ENCODE measurements at regions not wholly inside any gene's neighbourhood (a gene's known extent, or its start where the extent isn't known, plus 50 kb on each side); places are given as distances from the start of the nearest gene placed in this dataset.

DNA sequence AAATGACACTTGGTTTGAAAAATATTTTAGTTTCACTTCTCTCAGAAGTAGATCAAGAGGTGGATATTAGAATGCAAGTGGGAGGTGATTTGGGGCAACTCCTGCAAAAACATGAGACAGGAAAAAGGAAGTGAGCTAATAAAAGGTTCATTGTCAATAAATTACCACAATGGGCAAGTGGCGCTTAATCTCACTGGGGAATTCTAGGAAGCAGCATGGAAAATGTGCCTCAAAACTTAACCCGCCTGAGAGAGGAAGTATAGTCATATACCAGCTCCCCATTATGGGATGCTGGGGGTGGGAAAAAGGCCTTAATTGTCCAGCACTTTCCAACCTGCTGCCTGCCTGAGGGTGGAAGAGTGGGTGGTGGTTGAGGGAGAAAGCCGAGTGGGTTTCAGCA is 204.1 kb downstream of the ELAVL2 start (continued):
- TF ChIP-seq, protein P1, sequence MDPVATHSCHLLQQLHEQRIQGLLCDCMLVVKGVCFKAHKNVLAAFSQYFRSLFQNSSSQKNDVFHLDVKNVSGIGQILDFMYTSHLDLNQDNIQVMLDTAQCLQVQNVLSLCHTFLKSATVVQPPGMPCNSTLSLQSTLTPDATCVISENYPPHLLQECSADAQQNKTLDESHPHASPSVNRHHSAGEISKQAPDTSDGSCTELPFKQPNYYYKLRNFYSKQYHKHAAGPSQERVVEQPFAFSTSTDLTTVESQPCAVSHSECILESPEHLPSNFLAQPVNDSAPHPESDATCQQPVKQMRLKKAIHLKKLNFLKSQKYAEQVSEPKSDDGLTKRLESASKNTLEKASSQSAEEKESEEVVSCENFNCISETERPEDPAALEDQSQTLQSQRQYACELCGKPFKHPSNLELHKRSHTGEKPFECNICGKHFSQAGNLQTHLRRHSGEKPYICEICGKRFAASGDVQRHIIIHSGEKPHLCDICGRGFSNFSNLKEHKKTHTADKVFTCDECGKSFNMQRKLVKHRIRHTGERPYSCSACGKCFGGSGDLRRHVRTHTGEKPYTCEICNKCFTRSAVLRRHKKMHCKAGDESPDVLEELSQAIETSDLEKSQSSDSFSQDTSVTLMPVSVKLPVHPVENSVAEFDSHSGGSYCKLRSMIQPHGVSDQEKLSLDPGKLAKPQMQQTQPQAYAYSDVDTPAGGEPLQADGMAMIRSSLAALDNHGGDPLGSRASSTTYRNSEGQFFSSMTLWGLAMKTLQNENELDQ (tag by site-specific recombination; IDR thresholded peaks at IDR 0.05; ENCODE audit: low read depth), result no peak

DNA sequence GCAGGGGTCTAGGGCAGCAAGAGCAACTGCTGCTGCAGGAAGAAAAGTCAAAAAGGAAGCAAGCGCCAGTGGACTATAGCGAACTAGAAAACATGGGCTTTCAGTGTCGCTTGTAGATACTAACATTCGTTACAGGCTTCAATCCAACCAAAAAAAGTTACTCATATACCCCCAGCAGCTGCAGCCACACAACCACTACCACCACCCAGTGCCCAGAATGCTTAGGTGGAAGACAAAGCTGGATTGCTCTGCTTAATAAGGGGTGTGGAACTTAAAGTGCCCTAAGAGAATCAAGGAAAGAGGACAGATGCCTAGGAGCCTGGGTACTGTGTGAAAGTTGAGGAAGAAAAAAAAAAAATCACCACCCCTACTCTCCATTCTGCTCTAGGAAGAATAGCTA is 203.6 kb downstream of the ELAVL2 start:
- Histone ChIP-seq H3K4me3 (ENCODE audit: low read depth, low read length) (no peak overlapping the region), H3K36me3 (ENCODE audit: control insufficient read depth in 2 of 2, insufficient read depth in 1 of 2, low read length in 2 of 2) (peaks cover 0 to 3% of the 10 kb centered on the region in 2 experiments; a peak in 1 of 3 replicates), H3K27ac (ENCODE audit: extremely low read depth, low read depth, low read length) (no peak overlapping the region), H3K9me3 (ENCODE audit: control insufficient read depth, insufficient read depth, low read depth, low read length) (no peaks in the 10 kb centered on the region), H3K4me1 (ENCODE audit: control insufficient read depth, insufficient read depth, low read length) (no peaks in the 10 kb centered on the region)
- ChIA-PET CTCF (interaction anchor here (1.2 kb wide), 1 partner anchor 498 kb away, joined by 3 read pairs; no protein-coding TSS in a partner anchor), POLR2A (no interaction called here)
- no peak for TF ChIP-seq ZNF239 (tag by site-specific recombination; IDR thresholded peaks at IDR 0.05)
- TF ChIP-seq ZBTB1 (tag by site-specific recombination; IDR thresholded peaks at IDR 0.05), result no peak
- TF ChIP-seq TRIM28 (IDR thresholded peaks at IDR 0.05; ENCODE audit: borderline replicate concordance, low read length), result no peak
- TF ChIP-seq, protein P2, sequence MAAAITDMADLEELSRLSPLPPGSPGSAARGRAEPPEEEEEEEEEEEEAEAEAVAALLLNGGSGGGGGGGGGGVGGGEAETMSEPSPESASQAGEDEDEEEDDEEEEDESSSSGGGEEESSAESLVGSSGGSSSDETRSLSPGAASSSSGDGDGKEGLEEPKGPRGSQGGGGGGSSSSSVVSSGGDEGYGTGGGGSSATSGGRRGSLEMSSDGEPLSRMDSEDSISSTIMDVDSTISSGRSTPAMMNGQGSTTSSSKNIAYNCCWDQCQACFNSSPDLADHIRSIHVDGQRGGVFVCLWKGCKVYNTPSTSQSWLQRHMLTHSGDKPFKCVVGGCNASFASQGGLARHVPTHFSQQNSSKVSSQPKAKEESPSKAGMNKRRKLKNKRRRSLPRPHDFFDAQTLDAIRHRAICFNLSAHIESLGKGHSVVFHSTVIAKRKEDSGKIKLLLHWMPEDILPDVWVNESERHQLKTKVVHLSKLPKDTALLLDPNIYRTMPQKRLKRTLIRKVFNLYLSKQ (tag by site-specific recombination; IDR thresholded peaks at IDR 0.05; ENCODE audit: borderline replicate concordance), result no peak
- TF ChIP-seq, protein P3, sequence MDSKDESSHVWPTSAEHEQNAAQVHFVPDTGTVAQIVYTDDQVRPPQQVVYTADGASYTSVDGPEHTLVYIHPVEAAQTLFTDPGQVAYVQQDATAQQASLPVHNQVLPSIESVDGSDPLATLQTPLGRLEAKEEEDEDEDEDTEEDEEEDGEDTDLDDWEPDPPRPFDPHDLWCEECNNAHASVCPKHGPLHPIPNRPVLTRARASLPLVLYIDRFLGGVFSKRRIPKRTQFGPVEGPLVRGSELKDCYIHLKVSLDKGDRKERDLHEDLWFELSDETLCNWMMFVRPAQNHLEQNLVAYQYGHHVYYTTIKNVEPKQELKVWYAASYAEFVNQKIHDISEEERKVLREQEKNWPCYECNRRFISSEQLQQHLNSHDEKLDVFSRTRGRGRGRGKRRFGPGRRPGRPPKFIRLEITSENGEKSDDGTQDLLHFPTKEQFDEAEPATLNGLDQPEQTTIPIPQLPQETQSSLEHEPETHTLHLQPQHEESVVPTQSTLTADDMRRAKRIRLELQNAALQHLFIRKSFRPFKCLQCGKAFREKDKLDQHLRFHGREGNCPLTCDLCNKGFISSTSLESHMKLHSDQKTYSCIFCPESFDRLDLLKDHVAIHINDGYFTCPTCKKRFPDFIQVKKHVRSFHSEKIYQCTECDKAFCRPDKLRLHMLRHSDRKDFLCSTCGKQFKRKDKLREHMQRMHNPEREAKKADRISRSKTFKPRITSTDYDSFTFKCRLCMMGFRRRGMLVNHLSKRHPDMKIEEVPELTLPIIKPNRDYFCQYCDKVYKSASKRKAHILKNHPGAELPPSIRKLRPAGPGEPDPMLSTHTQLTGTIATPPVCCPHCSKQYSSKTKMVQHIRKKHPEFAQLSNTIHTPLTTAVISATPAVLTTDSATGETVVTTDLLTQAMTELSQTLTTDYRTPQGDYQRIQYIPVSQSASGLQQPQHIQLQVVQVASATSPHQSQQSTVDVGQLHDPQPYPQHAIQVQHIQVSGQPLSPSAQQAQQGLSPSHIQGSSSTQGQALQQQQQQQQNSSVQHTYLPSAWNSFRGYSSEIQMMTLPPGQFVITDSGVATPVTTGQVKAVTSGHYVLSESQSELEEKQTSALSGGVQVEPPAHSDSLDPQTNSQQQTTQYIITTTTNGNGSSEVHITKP (tag by site-specific recombination; IDR thresholded peaks at IDR 0.05), result no peak
- TF ChIP-seq ZNF184 (tag by site-specific recombination; IDR thresholded peaks at IDR 0.05), result no peak
- TF ChIP-seq KLF7 (tag by site-specific recombination; IDR thresholded peaks at IDR 0.05; ENCODE audit: borderline replicate concordance), result no peak
- no peak for TF ChIP-seq GLI2 (tag by site-specific recombination; IDR thresholded peaks at IDR 0.05; ENCODE audit: borderline replicate concordance, low read depth)
- no peak for TF ChIP-seq ZNF132 (tag by site-specific recombination; IDR thresholded peaks at IDR 0.05; ENCODE audit: borderline replicate concordance)
- TF ChIP-seq HOXD13 (CRISPR knock-in tag; IDR thresholded peaks at IDR 0.05; ENCODE audit: borderline replicate concordance), result no peak
- no peak for TF ChIP-seq ZBTB7A (tag by site-specific recombination; IDR thresholded peaks at IDR 0.05; ENCODE audit: low read depth)
- TF ChIP-seq, protein P4, sequence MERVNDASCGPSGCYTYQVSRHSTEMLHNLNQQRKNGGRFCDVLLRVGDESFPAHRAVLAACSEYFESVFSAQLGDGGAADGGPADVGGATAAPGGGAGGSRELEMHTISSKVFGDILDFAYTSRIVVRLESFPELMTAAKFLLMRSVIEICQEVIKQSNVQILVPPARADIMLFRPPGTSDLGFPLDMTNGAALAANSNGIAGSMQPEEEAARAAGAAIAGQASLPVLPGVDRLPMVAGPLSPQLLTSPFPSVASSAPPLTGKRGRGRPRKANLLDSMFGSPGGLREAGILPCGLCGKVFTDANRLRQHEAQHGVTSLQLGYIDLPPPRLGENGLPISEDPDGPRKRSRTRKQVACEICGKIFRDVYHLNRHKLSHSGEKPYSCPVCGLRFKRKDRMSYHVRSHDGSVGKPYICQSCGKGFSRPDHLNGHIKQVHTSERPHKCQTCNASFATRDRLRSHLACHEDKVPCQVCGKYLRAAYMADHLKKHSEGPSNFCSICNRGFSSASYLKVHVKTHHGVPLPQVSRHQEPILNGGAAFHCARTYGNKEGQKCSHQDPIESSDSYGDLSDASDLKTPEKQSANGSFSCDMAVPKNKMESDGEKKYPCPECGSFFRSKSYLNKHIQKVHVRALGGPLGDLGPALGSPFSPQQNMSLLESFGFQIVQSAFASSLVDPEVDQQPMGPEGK (tag by site-specific recombination; IDR thresholded peaks at IDR 0.05), result no peak
- TF ChIP-seq, protein P5, sequence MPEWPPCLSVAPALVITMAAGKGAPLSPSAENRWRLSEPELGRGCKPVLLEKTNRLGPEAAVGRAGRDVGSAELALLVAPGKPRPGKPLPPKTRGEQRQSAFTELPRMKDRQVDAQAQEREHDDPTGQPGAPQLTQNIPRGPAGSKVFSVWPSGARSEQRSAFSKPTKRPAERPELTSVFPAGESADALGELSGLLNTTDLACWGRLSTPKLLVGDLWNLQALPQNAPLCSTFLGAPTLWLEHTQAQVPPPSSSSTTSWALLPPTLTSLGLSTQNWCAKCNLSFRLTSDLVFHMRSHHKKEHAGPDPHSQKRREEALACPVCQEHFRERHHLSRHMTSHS (tag by site-specific recombination; IDR thresholded peaks at IDR 0.05), result no peak
- TF ChIP-seq ZNF24 (tag by site-specific recombination; IDR thresholded peaks at IDR 0.05), result no peak
- TF ChIP-seq ZNF266 (tag by site-specific recombination; IDR thresholded peaks at IDR 0.05; ENCODE audit: low read depth), result no peak
- no peak for TF ChIP-seq ZFHX2 (tag by site-specific recombination; conservative IDR thresholded peaks at IDR 0.05)
